ENCODE measurements at regions not wholly inside any gene's neighbourhood (a gene's known extent, or its start where the extent isn't known, plus 50 kb on each side); places are given as distances from the start of the nearest gene placed in this dataset.
"Not testable (repeated sequence)": the region's sequence is repeated elsewhere in the genome, so short reads cannot be mapped to it uniquely, and the experiment has no call there.

- no peak for DNase-seq
Measured at GRCh38 chr3:56954125-56954524, 106.3 kb upstream of the SPATA12 start.

GRCh38 chr3:56952846-56953245 lies 107.6 kb upstream of the SPATA12 start:
- no peak for DNase-seq

DNA sequence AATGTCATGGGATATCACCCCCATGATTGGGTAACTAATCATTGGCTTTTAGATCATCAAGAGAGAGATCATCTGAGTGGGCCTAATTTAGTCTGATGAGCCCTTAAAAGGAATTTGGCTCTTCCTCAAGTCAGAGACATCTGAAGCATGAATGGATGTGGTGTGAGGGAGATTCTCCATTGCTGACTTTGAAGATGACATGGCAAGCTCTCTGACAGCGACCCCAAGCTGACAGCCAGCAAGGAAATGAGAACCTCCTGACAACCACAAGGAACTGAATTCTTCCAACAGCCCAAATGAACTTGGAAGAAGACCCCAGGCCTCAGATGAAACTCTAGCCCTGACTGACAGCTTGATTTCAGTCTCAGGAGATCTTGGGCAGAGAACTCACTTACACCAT lies 108.4 kb upstream of the SPATA12 start:
- no peak for DNase-seq

- DNase-seq = no peak
Measured at GRCh38 chr3:56951366-56951765, 109.1 kb upstream of the SPATA12 start.

DNA sequence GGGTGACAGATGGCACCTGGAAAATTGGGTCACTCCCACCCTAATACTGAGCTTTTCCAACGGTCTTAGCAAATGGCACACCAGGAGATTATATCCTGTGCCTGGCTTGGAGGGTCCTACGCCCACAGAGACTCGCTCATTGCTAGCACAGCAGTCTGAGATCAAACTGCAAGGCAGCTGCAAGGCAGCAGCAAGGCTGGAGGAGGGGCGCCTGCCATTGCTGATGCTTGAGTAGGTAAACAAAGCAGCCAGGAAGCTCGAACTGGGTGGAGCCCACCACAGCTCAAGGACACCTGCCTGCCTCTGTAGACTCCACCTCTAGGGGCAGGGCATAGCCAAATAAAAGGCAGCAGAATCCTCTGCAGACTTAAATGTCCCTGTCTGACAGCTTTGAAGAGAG lies 115.1 kb upstream of the SPATA12 start:
- DNase-seq = not testable (repeated sequence)

DNA sequence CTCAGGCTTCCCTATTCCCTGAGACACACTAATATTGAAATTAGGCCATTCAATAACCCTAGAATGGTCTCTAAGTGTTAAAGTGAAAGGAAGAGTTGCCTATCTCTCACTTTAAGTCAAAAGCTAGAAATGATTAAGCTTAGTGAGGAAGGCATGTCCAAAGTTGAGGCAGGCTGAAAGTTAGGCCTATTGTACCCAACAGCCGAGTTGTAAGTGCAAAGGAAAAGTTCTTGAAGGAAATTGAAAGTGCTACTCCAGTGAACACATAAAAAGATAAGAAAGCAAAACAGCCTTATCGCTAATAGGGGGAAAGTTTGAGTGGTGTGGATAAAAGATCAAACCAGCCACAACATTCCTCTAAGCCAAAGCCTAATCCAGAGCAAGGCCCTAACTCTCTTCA lies 117.9 kb upstream of the SPATA12 start:
- no peak for DNase-seq

GRCh38 chr3:56940976-56941375 lies 119.5 kb upstream of the SPATA12 start:
- DNase-seq = no peak

DNA sequence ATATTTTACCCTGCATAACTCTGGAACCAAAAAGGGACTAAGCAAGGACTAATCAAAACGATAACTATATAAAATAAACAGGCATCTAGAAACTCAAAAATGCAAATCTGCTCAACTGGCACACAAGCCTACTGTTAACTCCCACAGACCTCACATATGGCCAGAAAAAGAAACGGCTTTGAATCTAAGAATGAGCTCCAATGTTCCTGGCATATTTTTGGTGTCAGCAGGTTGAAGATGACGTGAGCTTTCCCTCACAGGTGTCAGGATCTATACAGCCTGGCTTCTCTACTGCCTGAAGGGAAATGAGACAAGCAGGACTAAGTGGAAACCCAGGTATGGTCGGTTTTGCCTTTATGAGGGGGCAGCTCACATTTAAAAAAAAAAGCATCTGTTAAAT lies 120.1 kb upstream of the SPATA12 start:
- no peak for DNase-seq

- DNase-seq = no peak
Measured at GRCh38 chr3:56939834-56940233, 120.6 kb upstream of the SPATA12 start.

GRCh38 chr3:56938530-56938929 lies 121.9 kb upstream of the SPATA12 start:
- DNase-seq = no peak

GRCh38 chr3:56937580-56937979 lies 122.9 kb upstream of the SPATA12 start:
- no peak for DNase-seq

DNA sequence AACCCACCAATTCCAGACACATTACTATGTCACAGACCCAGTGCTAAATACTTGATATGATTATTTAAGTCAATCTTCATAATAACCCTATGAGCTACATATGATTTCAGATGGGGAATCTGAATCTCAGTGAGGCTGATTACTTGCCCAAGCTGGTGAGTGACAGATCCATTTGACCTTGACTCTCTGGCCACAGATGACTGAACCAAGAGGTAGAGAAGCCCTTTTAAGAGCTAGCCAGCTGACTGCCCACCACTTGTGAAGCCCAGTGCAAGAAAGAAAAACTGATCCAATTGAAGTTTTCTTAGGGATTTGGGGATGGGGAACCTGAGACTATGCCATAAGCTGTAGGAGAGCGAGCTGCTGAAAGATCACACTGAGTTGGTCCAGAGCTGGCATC lies 124.7 kb upstream of the SPATA12 start:
- DNase-seq = no peak

GRCh38 chr3:56934481-56934880 lies 126.0 kb upstream of the SPATA12 start:
- not testable (repeated sequence) for DNase-seq

DNA sequence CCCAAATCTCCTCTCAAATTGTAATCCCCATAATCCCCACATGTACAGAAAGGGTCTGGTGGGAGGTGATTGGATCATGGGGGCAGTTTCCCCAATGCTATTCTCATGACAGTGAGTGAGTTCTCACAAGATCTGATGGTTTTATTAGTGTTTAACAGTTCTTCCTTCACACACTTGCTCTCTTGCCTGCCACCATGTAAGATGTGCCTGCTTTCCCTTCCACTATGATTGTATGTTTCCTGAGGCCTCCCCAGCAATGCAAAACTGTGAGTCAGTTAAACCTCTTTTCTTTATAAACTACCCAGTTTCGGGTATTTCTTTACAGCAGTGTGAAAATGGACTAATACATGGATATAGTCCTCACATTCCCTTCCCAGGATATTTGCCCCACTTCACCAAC lies 126.7 kb upstream of the SPATA12 start:
- DNase-seq = no peak

DNA sequence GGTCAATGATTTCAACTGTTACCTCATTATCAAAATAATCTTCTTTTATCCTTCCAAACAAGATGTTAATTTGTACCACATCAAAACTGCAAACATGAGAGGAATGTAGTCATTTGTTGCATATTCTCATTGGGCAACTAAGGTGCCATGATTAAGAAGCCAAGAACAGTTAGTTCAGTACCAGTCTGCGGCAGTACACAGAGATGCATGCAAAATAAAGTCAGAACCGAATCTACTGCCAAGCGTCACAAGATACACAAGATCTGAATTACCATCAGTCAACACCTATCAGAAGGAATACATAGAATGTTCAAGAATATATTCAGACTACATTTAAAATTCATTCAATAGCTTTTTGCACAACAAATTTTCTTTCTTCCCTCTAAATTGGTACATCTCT lies 127.6 kb upstream of the SPATA12 start:
- DNase-seq = no peak

GRCh38 chr3:56931836-56932235 lies 128.6 kb upstream of the SPATA12 start:
- no peak for DNase-seq

GRCh38 chr3:56930706-56931105 lies 129.0 kb upstream of the ARHGEF3 start:
- DNase-seq = no peak

DNA sequence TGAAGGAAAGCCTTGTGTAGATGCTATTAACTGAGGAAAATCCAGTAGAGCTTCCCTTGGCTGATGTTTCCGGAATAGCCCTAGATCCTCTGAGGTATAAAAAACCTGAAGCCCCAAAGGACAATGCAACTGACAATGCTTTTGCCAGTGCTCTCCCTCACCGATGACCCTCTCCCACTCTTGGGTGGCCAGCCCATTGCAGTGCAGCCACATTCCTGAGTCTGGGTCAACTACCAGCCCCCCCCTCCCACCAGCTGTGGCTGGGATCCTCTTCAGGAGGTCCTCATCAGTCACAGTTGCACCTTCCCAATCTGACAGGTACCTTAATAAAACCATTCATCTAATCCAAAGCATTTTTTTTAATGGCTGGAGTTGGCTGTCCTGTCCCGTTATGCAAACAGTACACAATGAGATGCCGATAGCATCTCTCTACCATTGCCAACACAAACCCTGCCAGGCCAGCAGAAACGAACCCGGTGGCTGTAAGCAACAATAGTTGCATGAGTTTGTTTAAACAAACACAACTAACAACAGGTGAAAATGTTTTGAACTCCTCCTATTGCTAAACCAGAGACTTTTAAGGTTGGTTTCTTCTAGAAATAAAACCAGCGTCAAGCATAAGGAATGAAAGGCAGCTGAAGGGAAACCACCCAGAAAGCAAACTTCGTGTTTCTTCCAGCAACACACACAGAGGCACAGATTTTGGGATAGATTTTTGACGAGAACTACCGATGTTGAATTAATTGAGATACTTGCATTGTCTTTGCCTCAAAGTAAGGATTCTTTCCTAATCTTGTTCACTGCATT lies 128.3 kb upstream of the ARHGEF3 start:
- DNase-seq = no peak

DNA sequence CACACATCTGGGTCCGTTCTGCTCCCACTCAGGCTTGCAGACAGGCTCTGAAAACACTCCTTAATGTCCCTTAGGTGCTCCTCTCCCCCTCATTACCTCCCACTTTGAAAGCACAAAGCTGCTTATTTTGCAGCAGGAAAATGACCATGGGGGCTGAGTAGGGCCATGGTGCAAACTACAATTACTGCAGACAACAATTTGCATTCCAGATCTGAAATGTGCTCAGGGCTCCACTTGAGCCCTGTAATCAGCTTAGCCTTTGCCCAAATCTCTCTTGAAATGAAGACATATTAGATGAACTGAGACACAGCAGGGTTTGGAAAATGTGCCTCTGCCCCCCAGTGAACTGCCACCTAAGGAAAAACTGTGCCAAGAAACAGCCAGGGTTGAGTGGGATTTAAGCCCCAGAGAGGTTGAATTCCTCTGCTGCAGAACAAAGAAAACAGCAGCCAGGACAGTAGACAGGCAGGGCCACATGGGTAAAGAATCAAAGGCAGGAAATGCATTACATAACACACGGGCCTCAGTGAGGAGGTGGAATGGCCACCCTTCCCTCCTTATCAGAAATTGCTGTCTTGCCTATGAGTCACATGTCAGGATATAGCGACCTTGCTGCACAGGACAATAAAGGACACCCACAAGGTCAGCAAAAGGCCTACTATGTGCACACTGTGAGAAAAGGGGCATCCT lies 126.8 kb upstream of the ARHGEF3 start:
- DNase-seq = peak in 1 of 3 donors; percentile 12

DNA sequence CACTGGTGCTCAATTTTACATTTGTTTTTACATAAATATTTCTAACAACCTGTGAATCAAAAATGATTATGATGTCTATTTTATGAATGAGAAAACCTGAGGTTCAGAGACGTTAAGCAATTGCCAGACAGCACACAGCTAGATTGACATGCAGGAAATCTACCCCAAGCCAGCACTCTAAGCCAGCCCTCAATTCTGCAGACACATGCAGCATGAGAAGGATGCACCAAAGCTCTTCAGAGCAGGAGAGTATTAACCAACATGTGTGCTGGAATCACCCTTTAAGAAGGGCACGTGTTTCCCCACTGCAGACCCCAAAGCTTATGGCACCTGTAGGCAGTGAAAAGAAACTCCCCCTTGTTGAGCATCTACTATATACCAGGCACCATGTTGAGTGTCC lies 126.1 kb upstream of the ARHGEF3 start:
- DNase-seq = no peak

DNA sequence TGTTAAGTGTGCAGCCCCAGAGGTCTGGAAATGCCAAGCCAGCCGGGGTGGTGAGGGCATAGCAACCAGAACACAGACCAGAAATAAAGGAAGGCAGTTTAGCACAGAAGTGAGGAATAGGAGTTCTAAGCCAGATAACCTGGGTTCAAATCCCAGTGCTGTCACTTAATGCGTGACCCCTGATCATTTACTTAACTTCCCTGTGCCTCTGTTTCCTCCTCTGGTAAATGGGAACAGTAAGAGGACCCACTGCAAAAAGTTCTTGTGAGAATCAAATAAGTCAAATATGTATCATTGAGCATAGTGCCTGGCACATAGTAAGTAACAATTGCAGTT lies 125.2 kb upstream of the ARHGEF3 start:
- no peak for DNase-seq

DNA sequence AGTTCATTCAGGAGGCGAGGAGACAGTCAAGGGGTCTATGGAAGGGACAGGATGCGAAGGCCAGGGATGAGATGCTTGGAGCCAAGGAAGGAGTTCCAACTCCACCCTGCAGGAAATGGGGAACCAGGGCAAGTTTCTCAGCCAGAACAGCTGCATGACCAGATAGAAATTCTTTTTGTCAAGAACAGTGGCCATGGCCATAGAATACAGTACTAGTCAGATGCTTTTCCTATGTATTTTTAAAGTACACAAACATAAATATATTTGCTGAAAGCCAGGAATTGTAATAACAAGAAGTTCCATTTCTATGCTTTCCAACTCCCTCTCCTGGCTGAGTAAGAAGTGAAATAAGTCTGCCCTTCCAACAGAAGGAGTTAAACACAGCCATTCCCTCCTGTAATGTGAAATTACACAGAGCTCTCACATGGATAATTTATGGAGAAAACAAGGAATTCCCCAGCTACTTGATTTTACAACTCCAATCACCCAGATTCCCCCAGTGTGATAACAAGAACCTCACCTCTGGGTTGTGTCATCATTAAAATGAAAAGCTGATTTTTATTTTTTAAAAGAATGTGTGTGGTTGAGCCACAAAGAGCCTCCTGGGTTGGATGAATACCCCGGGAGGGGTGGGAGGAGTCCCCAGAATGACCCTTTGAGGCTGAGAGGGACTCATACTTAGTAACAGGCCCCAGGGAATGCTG lies 124.6 kb upstream of the ARHGEF3 start:
- DNase-seq = peak in 2 of 3 donors; percentile 18 to 37

- not testable (repeated sequence) for DNase-seq
Measured at GRCh38 chr3:56924700-56925099, 123.0 kb upstream of the ARHGEF3 start.
